H1 (cell line): ENCODE measurements at regions not wholly inside any gene's neighbourhood (a gene's known extent, or its start where the extent isn't known, plus 50 kb on each side); places are given as distances from the start of the nearest gene placed in this dataset.

Source experiments
- CBX8 ChIP-seq: fragments of 300-800, 300-1000 bp; sonication (generic); IDR thresholded peaks from 2 replicates; pipeline ENCODE4 v1.7.1; 2016; ENCODE audit warnings: low read depth, low read length, borderline replicate concordance
- MAFK ChIP-seq: IDR thresholded peaks from 2 replicates; pipeline ENCODE4 v1.6.1; 2012; ENCODE audit warnings: low read depth, mild to moderate bottlenecking, improper control_type of control experiment, low read length
- POLR2AphosphoS5 ChIP-seq: IDR thresholded peaks from 2 replicates; pipeline ENCODE4 v1.6.1; 2011; ENCODE audit warnings: low read depth, low read length
- RXRA ChIP-seq: IDR thresholded peaks from 2 replicates; pipeline ENCODE4 v1.6.1; 2011; ENCODE audit warnings: low read depth, mild to moderate bottlenecking, low read length, moderate library complexity; ENCODE audit not compliant: insufficient read depth
- TAF7 ChIP-seq: optimal IDR thresholded peaks from 2 replicates; pipeline ENCODE3; 2011; ENCODE audit warnings: low read depth, mild to moderate bottlenecking, inconsistent platforms, low read length, moderate library complexity, borderline replicate concordance
- YY1 ChIP-seq: IDR thresholded peaks from 2 replicates; pipeline ENCODE4 v1.6.1; 2011; ENCODE audit warnings: low read depth, mild to moderate bottlenecking, low read length
- TF ChIP-seq, protein P1 (sequence below), 3 experiments: IDR thresholded peaks; 1 replicate in 2 of 3; 2 replicates in 1 of 3; pipeline versions ENCODE4 v1.5.1 to v1.6.1; 2011; ENCODE audit warnings: low read length in 3 of 3, mild to moderate bottlenecking in 3 of 3, inconsistent platforms in 2 of 3, low read depth in 1 of 3, moderate library complexity in 1 of 3; ENCODE audit not compliant: insufficient read depth in 1 of 3; ENCODE audit errors: control extremely low read depth in 1 of 3

DNA sequence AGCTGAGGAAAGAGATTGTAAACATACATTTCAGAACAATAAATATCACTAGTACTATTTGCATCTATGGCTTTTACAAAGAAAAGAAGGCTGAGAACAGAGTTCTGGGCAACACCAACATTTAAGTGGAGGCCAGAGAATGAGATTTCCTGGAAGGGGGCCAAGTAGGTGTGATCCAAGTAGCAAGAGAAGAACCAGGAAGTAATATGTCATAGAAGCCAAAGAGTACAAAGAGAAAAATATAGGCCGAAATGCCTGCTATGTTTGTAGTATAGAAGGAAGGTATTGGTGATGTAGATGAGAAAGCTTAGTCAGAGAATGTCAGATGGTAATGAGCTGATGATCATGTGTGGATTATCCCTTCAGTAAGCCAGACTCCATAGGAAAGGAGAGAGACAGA, 94.5 kb downstream of the PERP start:
- TF ChIP-seq, protein P1, sequence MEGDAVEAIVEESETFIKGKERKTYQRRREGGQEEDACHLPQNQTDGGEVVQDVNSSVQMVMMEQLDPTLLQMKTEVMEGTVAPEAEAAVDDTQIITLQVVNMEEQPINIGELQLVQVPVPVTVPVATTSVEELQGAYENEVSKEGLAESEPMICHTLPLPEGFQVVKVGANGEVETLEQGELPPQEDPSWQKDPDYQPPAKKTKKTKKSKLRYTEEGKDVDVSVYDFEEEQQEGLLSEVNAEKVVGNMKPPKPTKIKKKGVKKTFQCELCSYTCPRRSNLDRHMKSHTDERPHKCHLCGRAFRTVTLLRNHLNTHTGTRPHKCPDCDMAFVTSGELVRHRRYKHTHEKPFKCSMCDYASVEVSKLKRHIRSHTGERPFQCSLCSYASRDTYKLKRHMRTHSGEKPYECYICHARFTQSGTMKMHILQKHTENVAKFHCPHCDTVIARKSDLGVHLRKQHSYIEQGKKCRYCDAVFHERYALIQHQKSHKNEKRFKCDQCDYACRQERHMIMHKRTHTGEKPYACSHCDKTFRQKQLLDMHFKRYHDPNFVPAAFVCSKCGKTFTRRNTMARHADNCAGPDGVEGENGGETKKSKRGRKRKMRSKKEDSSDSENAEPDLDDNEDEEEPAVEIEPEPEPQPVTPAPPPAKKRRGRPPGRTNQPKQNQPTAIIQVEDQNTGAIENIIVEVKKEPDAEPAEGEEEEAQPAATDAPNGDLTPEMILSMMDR (IDR thresholded peaks at IDR 0.05; ENCODE audit: control extremely low read depth in 1 of 3, insufficient read depth in 1 of 3, low read depth in 1 of 3, low read length in 3 of 3), result no peak
- TF ChIP-seq TAF7, result no peak
- no peak for TF ChIP-seq YY1
- TF ChIP-seq POLR2AphosphoS5, result no peak
- no peak for TF ChIP-seq MAFK
- no peak for TF ChIP-seq CBX8
- TF ChIP-seq RXRA, result no peak
